ENCODE measurements at regions not wholly inside any gene's neighbourhood (a gene's known extent, or its start where the extent isn't known, plus 50 kb on each side); places are given as distances from the start of the nearest gene placed in this dataset.
A peak's percentile ranks its signal among the peaks of the same experiment; 100 is the strongest.
"Not testable (repeated sequence)": the region's sequence is repeated elsewhere in the genome, so short reads cannot be mapped to it uniquely, and the experiment has no call there.

DNA sequence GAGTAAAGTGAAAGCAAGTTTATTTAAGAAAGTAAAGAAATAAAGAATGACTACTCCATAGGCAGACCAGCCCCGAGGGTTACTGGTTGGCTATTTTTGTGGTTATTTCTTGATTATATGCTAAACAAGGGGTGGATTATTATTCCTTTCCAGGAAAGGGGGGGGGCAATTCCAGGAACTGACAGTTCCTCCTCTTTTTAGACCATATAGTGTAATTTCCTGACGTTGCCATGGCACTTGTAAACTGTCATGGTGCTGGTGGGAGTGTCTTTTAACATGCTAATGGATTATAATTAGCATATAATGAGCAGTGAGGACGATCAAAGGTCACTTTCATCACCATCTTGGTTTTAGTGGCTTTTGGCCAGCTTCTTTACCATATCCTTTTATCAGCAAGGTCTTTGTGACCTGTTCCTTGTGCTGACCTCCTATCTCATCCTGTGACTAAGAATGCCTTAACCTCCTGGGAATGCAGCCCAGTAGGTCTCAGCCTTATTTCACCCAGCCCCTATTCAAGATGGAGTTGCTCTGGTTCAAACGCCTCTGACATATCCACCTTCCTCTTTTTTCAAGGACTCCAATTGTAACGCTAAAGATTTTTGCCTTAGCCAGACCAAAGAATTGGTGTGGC, 104.1 kb downstream of the FAM72C start:
- not testable (repeated sequence) for H3K4me3 ChIP-seq (ENCODE audit: low read depth, low read length); H3K4me1 ChIP-seq (ENCODE audit: control insufficient read depth, insufficient read depth, low read length); H3K9ac ChIP-seq (ENCODE audit: low read length); H3K27me3 ChIP-seq (ENCODE audit: control insufficient read depth, insufficient read depth, low read length); H3K27ac ChIP-seq (ENCODE audit: low read depth, low read length); H3K36me3 ChIP-seq (ENCODE audit: control insufficient read depth, insufficient read depth, low read length); H3K9me3 ChIP-seq (ENCODE audit: control insufficient read depth, insufficient read depth, low read depth, low read length)

DNA sequence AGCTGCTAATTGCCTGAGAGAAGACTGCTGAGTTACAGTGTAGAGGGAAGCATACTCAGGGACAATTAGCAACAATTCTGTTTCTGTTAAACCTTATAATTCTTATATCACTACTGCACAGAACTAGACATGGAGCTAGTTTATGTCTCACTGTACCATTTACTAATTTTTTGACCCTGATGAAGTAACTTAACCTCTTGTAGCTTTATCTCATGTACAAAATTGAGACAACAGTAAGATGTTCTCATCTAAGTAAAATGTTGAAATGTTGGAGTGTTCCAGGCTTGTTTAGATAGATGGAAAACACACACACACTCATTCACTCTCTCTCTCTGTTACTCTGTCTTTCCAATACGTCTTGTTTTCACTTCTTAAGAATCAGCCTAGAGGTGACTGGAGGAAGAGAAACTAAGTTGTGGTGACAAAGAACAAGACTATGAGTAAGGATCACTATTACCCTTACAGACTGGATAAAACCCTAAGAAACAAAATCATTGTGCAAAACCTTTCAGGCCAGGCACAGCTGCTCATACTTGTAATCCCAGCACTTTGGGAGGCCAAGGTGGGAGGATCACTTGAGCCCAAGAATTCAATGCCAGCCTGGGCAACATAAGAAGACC, 107.8 kb downstream of the FAM72C start:
- H3K27ac ChIP-seq (ENCODE audit: low read depth, low read length); H3K9ac ChIP-seq (ENCODE audit: low read length); H3K36me3 ChIP-seq (ENCODE audit: control insufficient read depth, insufficient read depth, low read length); H3K9me3 ChIP-seq (ENCODE audit: control insufficient read depth, insufficient read depth, low read depth, low read length); H3K27me3 ChIP-seq (ENCODE audit: control insufficient read depth, insufficient read depth, low read length); H3K4me1 ChIP-seq (ENCODE audit: control insufficient read depth, insufficient read depth, low read length); H3K4me3 ChIP-seq (ENCODE audit: low read depth, low read length): not testable (repeated sequence)

DNA sequence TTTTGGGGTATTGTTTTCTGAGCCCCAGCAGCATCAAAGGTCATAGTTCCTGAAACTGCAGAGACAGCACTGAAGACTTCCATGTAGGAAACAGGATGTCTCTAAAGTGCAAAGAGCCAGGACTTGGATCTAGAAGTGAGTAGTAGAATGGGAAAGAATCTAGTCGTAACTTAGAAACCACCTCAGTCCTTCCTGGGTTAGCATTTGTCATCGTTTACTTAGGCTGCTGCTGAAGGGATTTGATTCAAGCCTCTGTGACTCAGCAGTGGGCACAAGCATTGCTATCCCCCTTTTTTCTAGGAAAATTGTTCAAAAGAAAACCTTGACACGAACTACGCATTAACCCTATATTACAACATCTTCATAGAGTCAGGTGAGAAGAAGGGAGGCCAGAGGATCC, 109.1 kb downstream of the FAM72C start:
- not testable (repeated sequence) for H3K27ac ChIP-seq (ENCODE audit: low read depth, low read length); H3K9ac ChIP-seq (ENCODE audit: low read length); H3K4me3 ChIP-seq (ENCODE audit: low read depth, low read length); H3K4me1 ChIP-seq (ENCODE audit: control insufficient read depth, insufficient read depth, low read length); H3K36me3 ChIP-seq (ENCODE audit: control insufficient read depth, insufficient read depth, low read length); H3K9me3 ChIP-seq (ENCODE audit: control insufficient read depth, insufficient read depth, low read depth, low read length); H3K27me3 ChIP-seq (ENCODE audit: control insufficient read depth, insufficient read depth, low read length)

DNA sequence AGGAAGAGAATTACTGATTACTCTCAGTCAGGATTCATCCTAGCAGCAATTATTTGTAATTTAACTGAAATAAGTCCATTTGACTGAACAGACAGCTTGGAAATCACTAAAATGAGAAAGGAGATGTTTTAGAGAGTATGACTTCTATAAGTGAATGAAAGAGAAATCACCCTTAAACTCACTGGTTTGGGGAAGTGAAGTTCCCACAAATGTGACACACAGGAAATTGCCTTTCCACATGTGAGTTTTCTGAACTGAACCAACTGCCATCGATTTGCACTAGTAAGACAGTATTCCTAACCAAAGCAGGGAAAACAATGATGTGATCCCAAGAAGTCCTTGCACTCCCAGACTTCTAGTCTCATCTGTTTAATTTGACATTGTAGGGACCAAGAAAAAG, 110.5 kb downstream of the FAM72C start:
- not testable (repeated sequence) for H3K9me3 ChIP-seq (ENCODE audit: control insufficient read depth, insufficient read depth, low read depth, low read length); H3K9ac ChIP-seq (ENCODE audit: low read length); H3K27me3 ChIP-seq (ENCODE audit: control insufficient read depth, insufficient read depth, low read length); H3K36me3 ChIP-seq (ENCODE audit: control insufficient read depth, insufficient read depth, low read length); H3K4me3 ChIP-seq (ENCODE audit: low read depth, low read length); H3K27ac ChIP-seq (ENCODE audit: low read depth, low read length); H3K4me1 ChIP-seq (ENCODE audit: control insufficient read depth, insufficient read depth, low read length)

DNA sequence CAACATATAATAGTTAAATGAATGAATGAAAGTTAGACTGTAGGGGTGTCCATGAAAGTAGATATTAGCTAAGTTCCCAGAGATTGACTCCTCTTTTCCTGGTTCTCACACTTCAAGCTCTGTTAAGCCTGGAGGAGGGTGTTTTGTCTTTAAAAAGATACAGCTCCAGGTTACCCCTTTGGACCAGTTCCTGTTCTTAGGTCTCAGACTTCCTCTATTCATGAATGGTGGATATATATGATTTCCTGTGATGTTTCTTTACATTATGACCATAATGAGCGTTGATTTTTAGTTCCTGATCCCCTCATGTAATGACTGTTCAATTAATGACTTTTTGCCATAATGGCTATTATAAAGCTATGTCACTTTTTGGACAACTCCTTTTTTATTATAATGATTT, 115.9 kb downstream of the FAM72C start:
- H3K27me3 ChIP-seq (ENCODE audit: control insufficient read depth, insufficient read depth, low read length); H3K9ac ChIP-seq (ENCODE audit: low read length); H3K36me3 ChIP-seq (ENCODE audit: control insufficient read depth, insufficient read depth, low read length); H3K4me3 ChIP-seq (ENCODE audit: low read depth, low read length); H3K4me1 ChIP-seq (ENCODE audit: control insufficient read depth, insufficient read depth, low read length); H3K9me3 ChIP-seq (ENCODE audit: control insufficient read depth, insufficient read depth, low read depth, low read length); H3K27ac ChIP-seq (ENCODE audit: low read depth, low read length): not testable (repeated sequence)

DNA sequence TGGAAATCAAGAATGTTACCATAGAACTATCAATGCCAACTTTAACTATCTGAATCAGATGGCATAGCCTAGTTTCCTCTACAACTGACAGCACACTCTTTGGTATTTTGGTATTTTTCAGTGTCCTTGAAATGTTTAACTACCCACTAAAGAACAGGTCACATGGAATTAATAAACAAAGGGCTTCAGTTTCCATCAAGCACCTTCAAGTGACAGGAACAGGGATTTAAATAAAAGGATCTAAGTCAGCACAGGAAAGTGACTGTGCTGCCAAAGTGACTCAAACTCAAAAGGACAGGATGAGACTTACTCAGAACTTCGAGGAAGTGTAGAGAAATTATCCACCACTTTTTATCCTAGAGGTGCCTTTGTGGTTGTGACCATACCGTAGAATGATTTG, 117.7 kb downstream of the FAM72C start:
- not testable (repeated sequence) for H3K9me3 ChIP-seq (ENCODE audit: control insufficient read depth, insufficient read depth, low read depth, low read length); H3K4me3 ChIP-seq (ENCODE audit: low read depth, low read length); H3K4me1 ChIP-seq (ENCODE audit: control insufficient read depth, insufficient read depth, low read length); H3K27ac ChIP-seq (ENCODE audit: low read depth, low read length); H3K9ac ChIP-seq (ENCODE audit: low read length); H3K36me3 ChIP-seq (ENCODE audit: control insufficient read depth, insufficient read depth, low read length); H3K27me3 ChIP-seq (ENCODE audit: control insufficient read depth, insufficient read depth, low read length)

DNA sequence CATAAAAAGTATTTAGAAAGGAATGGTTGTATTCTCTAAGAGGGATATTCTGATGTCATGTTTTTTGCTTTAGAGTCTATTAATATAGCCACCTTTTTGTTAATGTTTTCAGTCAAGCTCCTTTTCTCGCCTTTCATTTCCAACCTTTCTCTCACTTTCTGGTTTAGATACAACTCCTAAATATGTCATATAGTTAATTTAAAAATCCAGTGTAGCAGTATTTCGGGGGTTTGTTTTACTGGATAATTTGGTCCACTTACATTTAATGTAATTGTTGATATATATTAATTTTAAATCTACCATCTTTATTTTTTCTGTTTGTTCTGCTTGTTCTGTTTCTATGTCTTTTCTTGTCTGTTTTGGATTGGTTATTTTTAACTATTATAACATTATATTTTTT, 121.1 kb downstream of the FAM72C start:
- H3K27ac ChIP-seq (ENCODE audit: low read depth, low read length); H3K4me3 ChIP-seq (ENCODE audit: low read depth, low read length); H3K27me3 ChIP-seq (ENCODE audit: control insufficient read depth, insufficient read depth, low read length); H3K36me3 ChIP-seq (ENCODE audit: control insufficient read depth, insufficient read depth, low read length); H3K4me1 ChIP-seq (ENCODE audit: control insufficient read depth, insufficient read depth, low read length); H3K9me3 ChIP-seq (ENCODE audit: control insufficient read depth, insufficient read depth, low read depth, low read length); H3K9ac ChIP-seq (ENCODE audit: low read length): not testable (repeated sequence)

DNA sequence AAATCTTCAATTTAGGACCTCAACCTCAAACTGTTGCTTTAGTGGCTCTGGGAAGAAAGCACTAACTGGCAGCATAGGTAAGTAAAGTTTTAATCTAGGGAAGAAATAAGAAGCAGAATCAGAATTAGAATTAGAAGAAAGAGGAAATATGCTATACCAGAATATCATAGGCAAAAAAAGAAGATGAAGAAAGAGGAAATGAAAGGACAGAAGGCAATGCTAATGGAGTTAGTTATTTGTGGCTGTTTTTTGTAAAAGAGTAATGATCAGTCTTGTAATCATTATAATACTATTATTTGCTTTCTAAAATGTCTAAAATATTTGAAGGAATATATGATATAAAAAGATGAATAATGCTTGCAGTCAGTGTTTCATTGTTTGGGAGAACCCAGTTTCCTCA, 122.9 kb downstream of the FAM72C start:
- not testable (repeated sequence) for H3K36me3 ChIP-seq (ENCODE audit: control insufficient read depth, insufficient read depth, low read length); H3K27me3 ChIP-seq (ENCODE audit: control insufficient read depth, insufficient read depth, low read length); H3K4me3 ChIP-seq (ENCODE audit: low read depth, low read length); H3K9ac ChIP-seq (ENCODE audit: low read length); H3K4me1 ChIP-seq (ENCODE audit: control insufficient read depth, insufficient read depth, low read length); H3K9me3 ChIP-seq (ENCODE audit: control insufficient read depth, insufficient read depth, low read depth, low read length); H3K27ac ChIP-seq (ENCODE audit: low read depth, low read length)

DNA sequence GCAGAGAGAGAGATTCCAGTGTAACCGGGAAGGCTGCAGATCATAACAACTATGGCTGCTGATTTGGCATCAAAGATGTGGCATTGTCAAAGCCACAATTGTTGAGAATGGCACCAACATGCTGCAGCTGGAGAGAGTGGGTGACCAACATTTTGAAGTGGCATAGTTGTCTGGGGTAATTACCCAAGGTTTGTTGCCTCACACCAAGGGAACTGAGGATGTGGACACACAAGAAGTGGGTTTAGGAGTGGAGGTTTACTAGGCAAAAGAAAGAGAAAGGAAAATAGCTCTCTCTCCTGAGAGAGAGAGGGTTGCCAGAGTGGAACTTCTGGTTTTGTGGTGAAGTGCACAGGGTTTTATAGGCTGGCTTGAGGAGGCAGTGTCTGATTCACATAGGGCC, 126.6 kb downstream of the FAM72C start:
- H3K27me3 ChIP-seq (ENCODE audit: control insufficient read depth, insufficient read depth, low read length); H3K36me3 ChIP-seq (ENCODE audit: control insufficient read depth, insufficient read depth, low read length); H3K9me3 ChIP-seq (ENCODE audit: control insufficient read depth, insufficient read depth, low read depth, low read length); H3K4me1 ChIP-seq (ENCODE audit: control insufficient read depth, insufficient read depth, low read length); H3K4me3 ChIP-seq (ENCODE audit: low read depth, low read length); H3K27ac ChIP-seq (ENCODE audit: low read depth, low read length); H3K9ac ChIP-seq (ENCODE audit: low read length): not testable (repeated sequence)

DNA sequence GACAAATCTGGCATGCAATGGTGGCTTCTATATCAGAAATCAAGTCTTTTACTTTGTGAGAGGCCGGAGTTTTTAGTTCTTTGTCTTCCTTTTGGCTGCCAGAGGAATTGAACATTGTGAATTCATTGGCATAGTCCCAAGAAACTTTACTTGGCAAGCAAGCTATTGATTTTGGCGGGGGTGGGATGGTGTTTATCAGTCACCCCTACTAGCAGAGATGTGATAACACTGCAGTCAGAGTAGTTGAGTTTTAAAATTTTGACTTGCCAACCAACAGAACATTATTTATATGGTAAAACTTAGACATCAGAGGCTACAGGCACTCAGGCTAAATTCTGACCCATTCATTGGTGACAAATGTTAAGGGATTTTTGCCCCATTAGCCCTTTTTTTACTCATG, 129.7 kb downstream of the FAM72C start:
- not testable (repeated sequence) for H3K4me1 ChIP-seq (ENCODE audit: control insufficient read depth, insufficient read depth, low read length); H3K4me3 ChIP-seq (ENCODE audit: low read depth, low read length); H3K9ac ChIP-seq (ENCODE audit: low read length); H3K27me3 ChIP-seq (ENCODE audit: control insufficient read depth, insufficient read depth, low read length); H3K9me3 ChIP-seq (ENCODE audit: control insufficient read depth, insufficient read depth, low read depth, low read length); H3K36me3 ChIP-seq (ENCODE audit: control insufficient read depth, insufficient read depth, low read length); H3K27ac ChIP-seq (ENCODE audit: low read depth, low read length)

DNA sequence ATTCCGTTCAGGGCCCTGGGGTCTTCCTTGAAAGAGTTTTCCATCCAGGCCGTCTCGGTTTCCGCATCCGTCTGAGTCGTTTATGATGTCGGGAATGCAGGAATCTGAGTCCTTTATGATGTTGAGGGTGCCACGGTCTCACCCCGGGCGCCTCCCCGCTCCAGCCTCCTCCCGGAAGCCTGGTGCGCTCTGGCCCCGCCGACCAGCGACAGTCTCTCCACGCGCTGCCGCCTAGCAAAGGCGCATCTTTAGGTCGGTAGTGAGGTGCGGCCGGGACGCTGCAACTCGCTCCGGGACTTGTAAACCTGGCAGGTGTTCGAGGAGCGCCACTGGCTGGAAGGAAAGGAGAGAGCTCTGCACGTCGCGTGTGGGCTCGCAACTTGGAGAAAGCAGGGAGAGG, 132.6 kb downstream of the FAM72C start:
- peak overlapping the region; percentile 34; the same call in 1 of the 2 replicates for H3K4me3 ChIP-seq (ENCODE audit: low read depth, low read length)
- not testable (repeated sequence) for H3K9me3 ChIP-seq (ENCODE audit: control insufficient read depth, insufficient read depth, low read depth, low read length); H3K27me3 ChIP-seq (ENCODE audit: control insufficient read depth, insufficient read depth, low read length); H3K4me1 ChIP-seq (ENCODE audit: control insufficient read depth, insufficient read depth, low read length); H3K36me3 ChIP-seq (ENCODE audit: control insufficient read depth, insufficient read depth, low read length); H3K9ac ChIP-seq (ENCODE audit: low read length); H3K27ac ChIP-seq (ENCODE audit: low read depth, low read length)

DNA sequence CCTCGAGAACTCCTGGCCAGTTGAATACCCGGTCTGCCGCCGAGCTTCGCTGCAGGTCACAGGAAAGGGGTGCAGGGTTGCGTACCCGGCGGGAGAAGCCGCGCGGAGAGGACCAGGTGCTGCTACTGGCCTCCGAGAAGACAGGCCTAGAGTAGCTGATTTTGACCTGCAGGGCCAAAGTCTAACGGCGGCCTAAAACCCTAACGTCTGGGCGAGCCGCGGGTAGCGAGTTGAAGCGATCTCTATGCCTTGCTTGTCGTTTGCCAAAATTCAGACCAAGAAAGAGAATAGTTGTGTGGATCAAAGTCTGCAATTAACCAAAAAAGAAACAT, 133.2 kb downstream of the FAM72C start:
- not testable (repeated sequence) for H3K4me1 ChIP-seq (ENCODE audit: control insufficient read depth, insufficient read depth, low read length); H3K9ac ChIP-seq (ENCODE audit: low read length); H3K36me3 ChIP-seq (ENCODE audit: control insufficient read depth, insufficient read depth, low read length); H3K9me3 ChIP-seq (ENCODE audit: control insufficient read depth, insufficient read depth, low read depth, low read length); H3K27ac ChIP-seq (ENCODE audit: low read depth, low read length); H3K27me3 ChIP-seq (ENCODE audit: control insufficient read depth, insufficient read depth, low read length)
- H3K4me3 ChIP-seq (ENCODE audit: low read depth, low read length) = peak overlapping the region; percentile 26; the same call in 1 of the 2 replicates

Data from HUES6 (cell line).